Spleen (tissue), 11 donors: ENCODE measurements at regions not wholly inside any gene's neighbourhood (a gene's known extent, or its start where the extent isn't known, plus 50 kb on each side); places are given as distances from the start of the nearest gene placed in this dataset.

Experiments
- DNase-seq: peaks from one replicate; pipeline ENCODE4 v3.0.0-alpha.2; 2020
- H3K27ac ChIP-seq, 8 donors: fragments of 200-600 bp; sonication (generic) in 7 of 8; 1 replicate in 4 of 8; 2 replicates in 4 of 8; pipeline versions ENCODE4 v1.5.0 to v1.8.0; 2016 to 2021; ENCODE audit warnings: inconsistent platforms in 4 of 8, mild to moderate bottlenecking in 4 of 8, moderate library complexity in 1 of 8
- H3K27me3 ChIP-seq, 7 donors: fragments of 200-600 bp; sonication (generic) in 6 of 7; replicated peaks in 1 of 7; 1 replicate in 4 of 7; 2 replicates in 3 of 7; pipeline versions ENCODE4 v1.5.0 to v1.8.0; 2016 to 2021; ENCODE audit warnings: inconsistent platforms in 3 of 7, mild to moderate bottlenecking in 1 of 7
- H3K36me3 ChIP-seq, 6 donors: fragments of 200-600 bp; sonication (generic) in 5 of 6; 1 replicate in 4 of 6; 2 replicates in 2 of 6; pipeline versions ENCODE4 v1.5.0 to v1.8.0; 2016 to 2021; ENCODE audit warnings: inconsistent platforms in 2 of 6
- H3K4me1 ChIP-seq, 6 donors: fragments of 200-600 bp; sonication (generic) in 5 of 6; 1 replicate in 3 of 6; 2 replicates in 3 of 6; pipeline versions ENCODE4 v1.5.0 to v1.8.0; 2016 to 2021; ENCODE audit warnings: inconsistent platforms in 3 of 6
- H3K4me3 ChIP-seq, 8 donors: fragments of 200-600 bp; sonication (generic) in 7 of 8; 1 replicate in 4 of 8; 2 replicates in 4 of 8; pipeline versions ENCODE4 v1.5.0 to v1.8.0; 2016 to 2021; ENCODE audit warnings: inconsistent platforms in 4 of 8, mild to moderate bottlenecking in 4 of 8, moderate library complexity in 2 of 8
- H3K9me3 ChIP-seq, 8 donors: fragments of 200-600 bp; sonication (generic) in 7 of 8; 1 replicate in 4 of 8; 2 replicates in 4 of 8; pipeline versions ENCODE4 v1.5.0 to v1.8.0; 2016 to 2021; ENCODE audit warnings: inconsistent platforms in 4 of 8
- POLR2A ChIP-seq, 3 donors: fragments of 450-650 bp; IDR thresholded peaks; one replicate each; pipeline ENCODE4 v1.5.1; 2017; ENCODE audit warnings: antibody characterized with exemption in 3 of 3, mild to moderate bottlenecking in 1 of 3
- POLR2AphosphoS5 ChIP-seq, 3 donors: sonication (generic); formaldehyde crosslinking; IDR thresholded peaks; one replicate each; pipeline ENCODE4 v1.5.1; 2017; ENCODE audit warnings: antibody characterized with exemption in 3 of 3
- WGBS, 5 donors: extraction: QIAGEN DNeasy Blood & Tissue Kit in 3 of 5; methylation state at CpG; one replicate each; pipeline versions ENCODE4 v1.1.5 to v1.1.7; 2013 to 2018; 5-methylcytosine and 5-hydroxymethylcytosine counted together
- intact Hi-C: fragments of 100-400 bp; cut with DNase I; formaldehyde crosslinking; loops from one replicate; pipeline ENCODE4 v1.15.0; 2023; ENCODE audit warnings: low total_unique reads
- TF ChIP-seq, protein P1 (sequence below), 11 experiments: fragments of 200-600 bp in 7 of 11; fragments of 450-650 bp in 4 of 11; sonication (generic) in 4 of 11; IDR thresholded peaks in 8 of 11; conservative IDR thresholded peaks in 3 of 11; 1 replicate in 7 of 11; 2 replicates in 4 of 11; pipeline versions ENCODE4 v1.4.0 to v1.8.0; 2016 to 2021; ENCODE audit warnings: antibody characterized with exemption in 11 of 11, inconsistent platforms in 4 of 11, mild to moderate bottlenecking in 1 of 11
- donor health status: healthy with polysubstance abuse.
- donor health status: DM: no; HTN: no; CAD: no; lungs with moderate emphysema.
- donor health status: DM: no; HTN: no; CAD: no.
- donor health status: Bipolar disorder and iron deficiency.
- donor health status: healthy.
- donor health status: DM: no; HTN: no; CAD: no.
- donor health status: DM: yes; HTN: yes; CAD: no.

DNA sequence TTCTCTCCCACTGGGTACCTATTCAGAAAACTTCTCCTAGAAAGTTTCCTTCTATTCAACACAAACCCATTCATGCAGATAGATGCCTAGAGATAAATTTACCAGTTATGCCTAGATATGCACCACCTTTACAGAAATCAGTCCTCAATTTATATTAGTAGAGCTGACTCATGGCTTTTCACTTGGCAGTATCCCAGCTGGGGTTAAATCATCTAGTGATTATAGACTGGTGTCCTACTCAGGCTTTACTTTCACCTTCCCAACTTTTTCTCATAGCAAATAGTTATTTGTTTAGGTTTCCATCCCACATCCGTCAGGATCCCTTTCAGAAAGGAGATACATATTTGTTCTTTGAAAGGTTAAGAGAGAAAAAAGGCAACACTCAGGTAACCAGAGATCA is 124.5 kb downstream of the AQP4 start:
- 84 to 98% (median 96%) methylated on average over 1 of the region's 1 CpG for WGBS, 5 donors
- Histone ChIP-seq H3K9me3 (no peaks in the 10 kb centered on the region), H3K36me3 (no peaks in the 10 kb centered on the region), H3K27ac (no peak overlapping the region), H3K4me3 (no peak overlapping the region), H3K27me3 (no peaks in the 10 kb centered on the region), H3K4me1 (peaks cover 0 to 8% (median 1%) of the 10 kb centered on the region in 6 donors)
- DNase-seq, result no peak
- intact Hi-C loops, result no loop called here
- no peak for TF ChIP-seq POLR2A (IDR thresholded peaks at IDR 0.05)
- TF ChIP-seq POLR2AphosphoS5 (IDR thresholded peaks at IDR 0.05), result no peak
- TF ChIP-seq, protein P1, sequence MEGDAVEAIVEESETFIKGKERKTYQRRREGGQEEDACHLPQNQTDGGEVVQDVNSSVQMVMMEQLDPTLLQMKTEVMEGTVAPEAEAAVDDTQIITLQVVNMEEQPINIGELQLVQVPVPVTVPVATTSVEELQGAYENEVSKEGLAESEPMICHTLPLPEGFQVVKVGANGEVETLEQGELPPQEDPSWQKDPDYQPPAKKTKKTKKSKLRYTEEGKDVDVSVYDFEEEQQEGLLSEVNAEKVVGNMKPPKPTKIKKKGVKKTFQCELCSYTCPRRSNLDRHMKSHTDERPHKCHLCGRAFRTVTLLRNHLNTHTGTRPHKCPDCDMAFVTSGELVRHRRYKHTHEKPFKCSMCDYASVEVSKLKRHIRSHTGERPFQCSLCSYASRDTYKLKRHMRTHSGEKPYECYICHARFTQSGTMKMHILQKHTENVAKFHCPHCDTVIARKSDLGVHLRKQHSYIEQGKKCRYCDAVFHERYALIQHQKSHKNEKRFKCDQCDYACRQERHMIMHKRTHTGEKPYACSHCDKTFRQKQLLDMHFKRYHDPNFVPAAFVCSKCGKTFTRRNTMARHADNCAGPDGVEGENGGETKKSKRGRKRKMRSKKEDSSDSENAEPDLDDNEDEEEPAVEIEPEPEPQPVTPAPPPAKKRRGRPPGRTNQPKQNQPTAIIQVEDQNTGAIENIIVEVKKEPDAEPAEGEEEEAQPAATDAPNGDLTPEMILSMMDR (IDR thresholded peaks at IDR 0.05 in 8 of 11, conservative IDR thresholded peaks at IDR 0.05 in 3 of 11), result no peak

DNA sequence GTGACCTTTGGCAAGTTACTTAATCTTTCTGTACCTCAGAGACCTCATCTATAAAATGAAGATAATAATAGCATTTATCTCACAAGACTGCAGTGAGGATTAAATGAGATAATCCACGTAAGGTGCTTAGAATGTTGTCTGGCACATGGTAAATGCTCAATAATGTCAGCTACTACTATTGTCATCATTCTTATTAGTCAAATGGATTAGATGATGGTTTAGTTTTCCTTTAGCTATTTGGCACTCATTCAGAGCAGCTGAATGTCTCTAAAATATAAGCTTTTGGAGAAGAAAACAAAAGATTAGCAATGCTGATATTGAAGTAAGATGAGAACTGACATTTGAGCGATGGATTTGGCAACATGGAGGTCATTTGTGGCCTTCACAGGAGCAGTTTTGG is 125.1 kb downstream of the AQP4 start:
- Histone ChIP-seq H3K27me3 (no peaks in the 10 kb centered on the region), H3K9me3 (no peaks in the 10 kb centered on the region), H3K4me1 (peaks cover 0 to 1% (median 0%) of the 10 kb centered on the region in 6 donors), H3K27ac (no peak overlapping the region), H3K4me3 (no peak overlapping the region), H3K36me3 (no peaks in the 10 kb centered on the region)
- TF ChIP-seq POLR2A (IDR thresholded peaks at IDR 0.05) (no peak), POLR2AphosphoS5 (IDR thresholded peaks at IDR 0.05) (no peak)
- TF ChIP-seq, protein P1 (IDR thresholded peaks at IDR 0.05 in 8 of 11, conservative IDR thresholded peaks at IDR 0.05 in 3 of 11), result no peak
- WGBS, 5 donors, result 81 to 91% (median 88%) methylated on average over 2 of the region's 2 CpGs
- intact Hi-C loops, result no loop called here
- DNase-seq, result no peak

DNA sequence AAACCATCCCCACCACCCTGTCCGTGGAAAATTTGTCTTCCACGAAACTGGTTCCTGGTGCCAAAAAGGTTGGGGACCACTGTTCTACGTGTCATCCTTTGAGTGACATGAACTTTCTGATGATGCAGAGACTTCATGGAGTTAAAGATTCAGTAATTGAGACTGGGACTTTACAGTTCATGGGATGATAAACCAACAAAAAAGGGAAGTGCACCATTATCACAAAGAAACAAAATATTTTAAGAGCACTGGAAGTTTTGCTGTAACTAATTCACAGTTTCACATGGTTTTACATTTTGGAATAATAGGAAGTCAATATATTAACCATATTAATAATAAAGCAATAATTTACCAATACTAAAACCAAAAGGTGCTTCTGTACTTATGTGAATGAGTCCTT is 126.8 kb downstream of the AQP4 start:
- H3K4me1 ChIP-seq, result no peaks in the 10 kb centered on the region
- no peaks in the 10 kb centered on the region for H3K36me3 ChIP-seq
- WGBS, 5 donors, result 70 to 97% (median 88%) methylated on average over 3 of the region's 3 CpGs
- H3K9me3 ChIP-seq, result no peaks in the 10 kb centered on the region
- intact Hi-C loops, result no loop called here
- H3K27me3 ChIP-seq, result no peaks in the 10 kb centered on the region
- no peak overlapping the region for H3K4me3 ChIP-seq
- H3K27ac ChIP-seq, result no peak overlapping the region
- no peak for TF ChIP-seq POLR2A (IDR thresholded peaks at IDR 0.05)
- TF ChIP-seq, protein P1 (IDR thresholded peaks at IDR 0.05 in 8 of 11, conservative IDR thresholded peaks at IDR 0.05 in 3 of 11), result no peak
- no peak for TF ChIP-seq POLR2AphosphoS5 (IDR thresholded peaks at IDR 0.05)
- DNase-seq, result no peak

DNA sequence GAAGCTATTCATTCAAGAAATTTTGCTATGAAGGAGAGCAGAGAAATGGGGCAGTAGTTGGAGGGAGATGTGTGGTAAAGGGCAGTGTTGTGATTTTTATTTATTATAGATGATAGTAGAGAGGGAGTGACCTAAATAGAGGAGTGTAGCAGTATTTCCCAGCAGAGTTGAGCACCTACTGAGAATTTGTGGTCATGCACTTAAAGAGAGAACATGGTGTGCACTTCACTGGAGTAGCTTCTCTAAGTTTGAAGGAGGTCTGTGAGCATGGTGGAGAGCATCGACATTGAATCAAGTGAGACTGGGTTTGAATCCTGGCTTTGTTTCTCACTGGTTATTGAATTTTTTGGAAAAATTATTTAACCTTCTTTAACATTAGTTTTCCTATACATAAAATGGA is 129.2 kb downstream of the AQP4 start:
- Histone ChIP-seq H3K36me3 (no peaks in the 10 kb centered on the region), H3K27me3 (no peaks in the 10 kb centered on the region), H3K9me3 (no peaks in the 10 kb centered on the region), H3K27ac (no peak overlapping the region), H3K4me3 (no peak overlapping the region), H3K4me1 (no peaks in the 10 kb centered on the region)
- DNase-seq, result no peak
- 89 to 100% (median 97%) methylated on average over 1 of the region's 1 CpG for WGBS, 5 donors
- intact Hi-C loops, result no loop called here
- TF ChIP-seq, protein P1 (IDR thresholded peaks at IDR 0.05 in 8 of 11, conservative IDR thresholded peaks at IDR 0.05 in 3 of 11), result no peak
- TF ChIP-seq POLR2AphosphoS5 (IDR thresholded peaks at IDR 0.05), result no peak
- no peak for TF ChIP-seq POLR2A (IDR thresholded peaks at IDR 0.05)
